Thyroid gland (tissue), 4 donors: ENCODE measurements at regions not wholly inside any gene's neighbourhood (a gene's known extent, or its start where the extent isn't known, plus 50 kb on each side); places are given as distances from the start of the nearest gene placed in this dataset.
"Not testable (repeated sequence)": the region's sequence is repeated elsewhere in the genome, so short reads cannot be mapped to it uniquely, and the experiment has no call there.

Experiments used
- POLR2A ChIP-seq, 2 donors: fragments of 450-650 bp; IDR thresholded peaks; one replicate each; pipeline ENCODE4 v1.6.1; 2017; ENCODE audit warnings: antibody characterized with exemption in 2 of 2, mild to moderate bottlenecking in 2 of 2, moderate library complexity in 1 of 2
- TF ChIP-seq, protein P1 (sequence below), 6 experiments: fragments of 200-600 bp in 3 of 6; fragments of 450-650 bp in 3 of 6; sonication (generic) in 3 of 6; IDR thresholded peaks; one replicate each; pipeline ENCODE4 v1.5.1; 2016 to 2019; ENCODE audit warnings: antibody characterized with exemption in 6 of 6, mild to moderate bottlenecking in 2 of 6, inconsistent platforms in 1 of 6, moderate library complexity in 1 of 6

DNA sequence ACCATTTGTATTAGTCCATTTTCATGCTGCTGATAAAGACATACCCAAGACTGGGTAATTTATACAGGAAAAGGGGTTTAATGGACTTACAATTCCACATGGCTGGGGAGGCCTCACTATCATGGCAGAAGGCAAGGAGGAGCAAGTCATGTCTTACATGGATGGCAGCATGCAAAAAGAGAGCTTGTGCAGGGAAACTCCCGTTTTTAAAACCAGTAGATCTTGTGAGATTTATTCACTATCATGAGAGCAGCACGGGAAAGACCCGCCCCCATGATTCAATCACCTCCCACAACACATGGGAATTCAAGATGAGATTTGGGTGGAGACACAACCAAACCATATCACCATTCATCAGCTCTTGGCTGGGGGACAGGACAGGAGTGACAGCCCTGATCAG, 189.0 kb downstream of the UACA start:
- TF ChIP-seq, protein P1, sequence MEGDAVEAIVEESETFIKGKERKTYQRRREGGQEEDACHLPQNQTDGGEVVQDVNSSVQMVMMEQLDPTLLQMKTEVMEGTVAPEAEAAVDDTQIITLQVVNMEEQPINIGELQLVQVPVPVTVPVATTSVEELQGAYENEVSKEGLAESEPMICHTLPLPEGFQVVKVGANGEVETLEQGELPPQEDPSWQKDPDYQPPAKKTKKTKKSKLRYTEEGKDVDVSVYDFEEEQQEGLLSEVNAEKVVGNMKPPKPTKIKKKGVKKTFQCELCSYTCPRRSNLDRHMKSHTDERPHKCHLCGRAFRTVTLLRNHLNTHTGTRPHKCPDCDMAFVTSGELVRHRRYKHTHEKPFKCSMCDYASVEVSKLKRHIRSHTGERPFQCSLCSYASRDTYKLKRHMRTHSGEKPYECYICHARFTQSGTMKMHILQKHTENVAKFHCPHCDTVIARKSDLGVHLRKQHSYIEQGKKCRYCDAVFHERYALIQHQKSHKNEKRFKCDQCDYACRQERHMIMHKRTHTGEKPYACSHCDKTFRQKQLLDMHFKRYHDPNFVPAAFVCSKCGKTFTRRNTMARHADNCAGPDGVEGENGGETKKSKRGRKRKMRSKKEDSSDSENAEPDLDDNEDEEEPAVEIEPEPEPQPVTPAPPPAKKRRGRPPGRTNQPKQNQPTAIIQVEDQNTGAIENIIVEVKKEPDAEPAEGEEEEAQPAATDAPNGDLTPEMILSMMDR (IDR thresholded peaks at IDR 0.05) = not testable (repeated sequence)
- not testable (repeated sequence) for TF ChIP-seq POLR2A (IDR thresholded peaks at IDR 0.05)
